Hematopoietic multipotent progenitor cell treated with erythropoietin and hydrocortisone succinate and interleukin-3 and kit ligand, for 17 days (in vitro differentiated cells): ENCODE measurements at regions not wholly inside any gene's neighbourhood (a gene's known extent, or its start where the extent isn't known, plus 50 kb on each side); places are given as distances from the start of the nearest gene placed in this dataset.
"Not testable (repeated sequence)": the region's sequence is repeated elsewhere in the genome, so short reads cannot be mapped to it uniquely, and the experiment has no call there.

ENCODE experiments used
- DNase-seq: peaks from one replicate; pipeline ENCODE4 v3.0.0-alpha.2; 2015; ENCODE audit warnings: low spot score

DNA sequence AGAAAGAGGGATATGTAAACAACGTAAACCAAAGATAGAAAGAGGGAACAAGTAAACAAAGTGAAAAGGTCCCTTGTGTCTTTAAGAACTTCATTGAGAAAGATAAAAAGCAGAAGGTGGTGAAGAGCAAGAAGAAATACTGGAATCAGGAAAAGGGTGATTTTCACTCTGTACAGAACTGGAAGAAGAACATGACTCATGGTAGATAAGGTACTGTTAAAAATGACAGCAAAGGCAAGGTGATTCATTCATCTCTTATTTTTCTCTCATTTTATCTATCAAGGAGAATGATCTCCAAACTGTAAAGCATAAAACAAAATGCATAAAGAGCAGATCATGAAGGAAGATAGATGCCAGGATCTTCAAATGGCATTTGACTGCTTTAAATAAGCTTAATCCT is 724.6 kb upstream of the CELF4 start:
- no peak for DNase-seq

DNA sequence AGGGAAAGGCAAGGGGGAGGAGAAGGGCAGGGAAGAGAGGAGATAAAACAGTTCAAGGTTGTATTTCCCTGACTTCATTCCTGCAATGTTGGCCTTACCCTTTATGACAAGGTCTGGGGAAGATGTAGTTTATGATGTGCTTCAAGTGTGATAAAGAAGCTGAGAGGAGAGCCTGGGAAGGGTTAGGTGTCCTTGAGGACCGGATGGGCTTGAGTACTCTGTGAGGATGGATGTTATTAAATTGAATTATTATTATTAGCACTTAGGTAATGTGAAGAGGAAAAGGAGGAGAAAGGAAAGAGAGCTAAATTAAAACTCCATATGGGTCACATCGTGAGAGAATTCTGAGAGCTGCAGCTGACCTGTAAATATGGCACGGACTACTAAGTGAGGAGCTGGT is 719.4 kb upstream of the CELF4 start:
- DNase-seq: no peak

DNA sequence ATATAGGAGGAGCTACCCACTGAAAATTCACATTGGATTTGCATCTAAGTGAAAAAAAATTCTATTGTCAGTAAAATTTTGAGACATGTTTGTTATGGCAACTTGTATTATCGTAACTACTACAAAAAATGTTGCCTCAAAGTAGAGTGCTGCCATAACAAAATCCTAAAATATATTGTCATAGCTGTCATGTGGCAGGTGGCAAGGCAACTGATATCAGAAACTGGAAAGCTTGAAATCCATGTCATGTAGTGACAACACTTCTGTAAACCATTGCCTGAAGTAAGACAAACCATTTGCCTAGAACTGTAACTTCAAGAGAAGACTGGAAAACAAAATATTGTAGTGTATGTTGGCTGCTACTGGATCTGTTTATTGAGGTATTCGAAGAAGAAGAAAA is 697.5 kb upstream of the CELF4 start:
- DNase-seq: no peak

DNA sequence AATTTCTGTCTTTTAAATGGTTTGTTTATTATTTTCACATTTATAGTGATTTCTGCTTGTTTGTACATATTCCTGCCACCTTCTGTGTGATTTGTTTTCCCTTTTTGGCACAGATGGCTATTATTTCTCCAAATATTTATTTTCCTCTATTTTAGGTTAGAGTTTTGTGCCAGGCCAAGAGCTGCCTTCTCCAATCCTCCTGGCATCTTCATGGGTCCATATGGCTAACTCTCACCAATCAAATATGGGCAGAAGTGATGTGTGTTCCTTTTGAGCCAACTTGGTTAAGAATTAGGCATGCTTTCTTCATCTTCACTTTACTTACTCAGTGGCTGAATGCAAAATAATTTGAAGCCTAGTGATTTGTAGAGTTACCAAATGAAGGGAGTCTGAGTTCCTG is 697.1 kb upstream of the CELF4 start:
- DNase-seq: no peak

DNA sequence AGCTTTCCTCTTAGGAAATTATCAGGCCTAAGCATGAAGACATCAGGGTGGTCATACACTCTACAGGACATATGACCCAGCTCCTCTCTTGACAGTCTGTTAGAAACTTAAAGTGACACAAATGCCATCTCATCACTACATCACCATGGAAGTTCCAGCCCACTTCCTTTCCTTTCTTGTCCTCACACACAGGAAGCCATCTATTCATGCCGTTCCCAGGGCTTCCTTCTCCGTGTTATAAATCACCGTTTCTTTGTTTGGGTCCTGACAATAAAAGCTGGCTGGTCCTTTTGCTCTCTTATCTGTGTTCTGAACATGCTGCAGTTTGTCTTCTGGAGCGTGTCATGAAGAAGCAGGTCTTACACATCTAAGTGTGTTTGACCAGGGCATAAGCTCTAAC is 692.1 kb upstream of the CELF4 start:
- no peak for DNase-seq

DNA sequence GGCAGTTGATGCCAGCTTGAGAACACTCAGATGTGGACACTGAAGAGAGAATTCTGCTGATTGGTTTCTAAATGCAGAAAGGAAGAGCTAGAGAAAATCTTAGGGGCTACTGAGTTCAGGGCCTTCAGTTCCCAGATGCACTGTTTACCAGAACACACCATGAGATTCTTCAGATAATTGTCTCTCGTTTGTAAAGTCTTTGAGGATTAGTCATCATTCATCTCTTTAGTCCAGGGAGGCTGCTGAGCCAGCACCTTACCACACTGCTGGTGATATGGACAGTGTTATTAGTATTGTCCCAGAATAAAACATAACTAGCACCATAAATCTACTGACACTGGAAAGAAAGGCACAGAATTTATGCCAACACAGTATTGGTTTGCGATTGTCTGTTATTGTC is 690.8 kb upstream of the CELF4 start:
- DNase-seq: no peak

DNA sequence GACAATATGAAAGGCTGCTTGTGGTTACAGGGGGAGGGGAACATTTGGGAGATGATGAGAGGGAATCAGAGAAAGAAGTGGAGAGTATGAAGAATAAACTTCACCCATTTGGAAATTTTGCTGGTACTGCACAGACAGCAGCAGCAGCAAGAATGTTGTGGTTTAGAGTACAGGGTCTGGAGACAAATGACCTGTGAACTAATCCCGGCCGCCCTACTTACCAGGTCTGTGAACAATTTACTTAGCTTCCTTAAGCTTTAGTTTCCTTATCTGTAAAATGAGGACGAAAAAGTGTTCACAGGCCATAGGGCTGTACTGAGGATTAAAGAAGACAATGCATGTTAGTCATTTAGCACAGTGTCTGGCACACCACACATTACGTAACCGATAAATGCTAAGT is 685.4 kb upstream of the CELF4 start:
- DNase-seq: no peak

DNA sequence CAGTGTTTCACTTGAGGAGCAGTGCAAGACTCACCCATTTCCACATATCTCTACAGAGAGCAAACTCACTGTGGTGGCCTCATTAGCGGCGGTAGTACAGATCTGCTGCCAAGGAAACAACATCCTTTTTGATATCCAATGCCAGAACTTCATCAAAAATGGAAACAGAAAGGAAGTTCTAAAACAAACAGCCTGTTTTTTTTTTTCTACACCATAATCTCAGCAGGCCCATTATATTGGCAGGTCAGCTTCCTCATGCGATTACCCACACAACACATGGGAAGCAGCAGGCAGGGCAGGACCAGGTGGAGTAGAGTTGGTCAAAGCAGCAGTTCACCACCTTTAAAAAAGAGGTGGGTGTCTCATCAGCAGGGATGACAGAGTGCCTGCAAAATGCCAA is 678.9 kb upstream of the CELF4 start:
- DNase-seq: no peak

DNA sequence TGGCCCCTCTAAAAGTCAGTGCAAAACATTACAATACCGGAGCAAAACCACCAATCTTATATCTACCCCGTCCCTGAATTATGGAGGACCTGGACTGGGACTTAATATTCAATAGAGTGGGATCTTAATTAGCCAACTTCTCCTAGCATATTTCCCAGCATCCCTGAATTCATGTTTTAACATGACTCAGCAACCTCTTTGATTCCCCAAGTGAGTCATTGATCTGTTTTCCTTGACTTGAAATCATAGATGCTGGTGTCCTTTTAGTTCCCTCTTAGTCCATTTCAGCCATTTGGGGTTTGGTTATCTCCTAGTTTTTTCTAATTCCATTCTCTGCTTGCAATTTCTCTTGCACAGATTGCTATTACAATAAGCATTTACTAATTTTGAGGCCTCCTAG is 677.7 kb upstream of the CELF4 start:
- no peak for DNase-seq

DNA sequence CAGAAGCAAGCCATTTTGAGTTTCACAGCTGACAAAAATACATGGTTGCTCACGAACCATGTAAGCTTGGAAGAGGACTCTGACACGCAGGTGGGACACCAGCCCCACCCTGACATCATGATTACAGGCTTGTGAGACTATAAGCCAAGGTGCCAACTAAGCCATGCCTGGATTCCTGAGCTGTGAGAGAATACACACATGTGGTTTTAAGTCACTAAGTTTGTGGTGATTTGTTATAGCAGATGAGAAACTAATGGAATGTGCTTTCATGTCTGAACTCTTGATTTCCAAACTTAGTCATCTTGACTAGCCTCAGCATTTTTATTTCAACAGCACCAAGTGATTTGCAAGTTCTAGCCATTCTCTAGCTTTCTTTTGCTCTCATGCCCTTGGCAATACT is 676.1 kb upstream of the CELF4 start:
- no peak for DNase-seq

DNA sequence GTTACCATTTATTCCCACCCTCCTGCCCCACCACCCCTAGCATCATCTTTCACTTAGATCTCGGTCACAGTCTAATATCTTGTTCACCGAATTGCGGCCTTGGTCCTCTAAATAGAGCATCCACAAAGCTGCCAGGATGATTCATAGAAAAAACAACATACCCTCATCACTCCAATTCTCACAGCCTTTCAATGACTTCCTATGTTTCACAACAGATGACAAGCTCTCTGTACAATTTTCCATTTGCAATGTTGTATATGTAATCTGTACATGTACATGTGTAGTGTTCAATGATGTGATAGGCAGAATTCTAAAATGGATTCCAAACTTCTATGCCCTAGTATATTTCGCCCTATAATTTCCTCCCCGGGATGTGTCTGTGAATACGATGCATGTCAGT is 675.6 kb upstream of the CELF4 start:
- DNase-seq: no peak

DNA sequence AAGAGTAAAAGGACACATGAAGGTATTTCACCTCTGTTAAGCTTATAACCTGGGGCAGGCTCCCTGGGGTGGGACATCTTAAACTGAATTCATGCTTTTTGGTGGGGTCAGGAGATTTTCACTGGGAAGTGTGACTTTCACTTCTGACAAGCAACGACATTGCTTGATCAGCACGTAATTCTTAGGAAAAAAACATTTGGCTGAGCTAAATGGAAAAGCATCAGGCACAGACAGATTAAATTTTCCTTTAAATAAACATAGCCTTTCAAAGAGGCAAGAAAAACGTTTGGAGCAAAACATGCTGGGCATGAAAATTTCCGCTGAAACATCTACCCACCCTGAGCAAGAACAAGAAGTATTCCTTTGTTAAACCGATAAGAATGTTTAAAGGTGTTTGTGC is 674.0 kb upstream of the CELF4 start:
- DNase-seq: no peak

DNA sequence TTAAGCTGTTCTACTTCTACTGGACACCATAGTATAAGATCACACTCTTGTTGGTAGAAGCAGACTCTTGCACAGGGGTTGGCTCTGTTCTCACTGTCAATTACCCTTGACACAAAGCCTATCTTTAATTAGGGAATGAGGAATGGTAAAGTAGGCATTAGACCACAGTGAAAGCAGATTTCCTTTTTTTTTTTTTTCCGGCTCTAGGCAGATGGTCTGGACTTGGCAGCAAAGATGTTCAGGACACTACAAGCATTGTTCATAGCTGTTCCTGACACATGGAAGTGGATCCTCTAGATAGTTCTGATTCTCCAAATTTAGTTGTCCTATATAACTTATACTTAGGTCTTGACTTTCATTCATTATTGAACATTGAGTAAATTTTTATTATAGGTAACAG is 672.2 kb upstream of the CELF4 start:
- no peak for DNase-seq

DNA sequence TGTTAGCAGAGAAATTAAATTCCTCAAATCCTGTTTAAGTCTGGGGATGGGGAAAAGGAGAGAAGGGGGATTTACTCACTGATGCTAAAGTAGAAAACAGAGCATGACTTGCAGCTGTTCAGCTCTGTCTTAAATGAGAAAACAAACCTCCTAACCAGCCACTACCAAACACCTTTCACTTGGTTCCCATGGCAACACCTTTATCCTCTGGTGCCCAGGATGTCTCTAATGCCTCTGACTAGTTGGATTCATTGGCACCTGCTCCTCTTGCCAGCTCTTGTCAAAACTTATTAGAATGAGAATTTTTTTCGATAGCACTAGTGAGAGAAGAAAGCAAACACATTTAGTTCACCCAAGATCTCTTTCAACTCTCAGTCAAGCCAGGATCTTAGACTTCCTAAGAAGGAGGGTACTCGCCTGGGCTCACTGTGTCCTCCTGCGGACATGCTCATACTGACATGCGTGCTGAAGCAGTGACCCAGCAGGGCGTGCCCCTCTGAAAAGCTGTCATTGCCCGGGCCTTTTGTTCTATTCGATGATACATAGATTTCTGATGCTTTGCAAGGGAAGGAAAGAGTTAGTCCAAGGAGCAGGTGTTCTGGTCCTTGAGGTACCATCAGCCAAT is 656.0 kb upstream of the CELF4 start:
- DNase-seq: no peak

DNA sequence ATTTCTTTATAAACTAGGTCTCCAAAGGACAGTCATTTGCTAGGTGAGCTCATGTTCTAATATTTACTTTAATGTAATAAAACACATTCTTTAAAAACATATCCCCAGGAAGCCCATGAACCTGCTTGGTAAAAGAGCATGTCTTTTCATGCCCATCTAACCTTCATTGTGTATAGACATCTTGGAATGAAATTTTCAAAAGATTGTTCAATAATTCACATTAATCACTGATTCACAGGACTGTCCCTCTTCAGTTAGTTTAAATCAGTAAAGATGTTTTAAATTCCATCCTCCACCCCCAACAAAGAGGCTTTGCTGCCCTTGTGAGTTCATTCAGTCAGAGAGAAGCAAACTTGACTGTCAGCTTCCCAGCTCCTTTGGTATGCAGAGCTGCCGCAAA is 633.4 kb upstream of the CELF4 start:
- no peak for DNase-seq

DNA sequence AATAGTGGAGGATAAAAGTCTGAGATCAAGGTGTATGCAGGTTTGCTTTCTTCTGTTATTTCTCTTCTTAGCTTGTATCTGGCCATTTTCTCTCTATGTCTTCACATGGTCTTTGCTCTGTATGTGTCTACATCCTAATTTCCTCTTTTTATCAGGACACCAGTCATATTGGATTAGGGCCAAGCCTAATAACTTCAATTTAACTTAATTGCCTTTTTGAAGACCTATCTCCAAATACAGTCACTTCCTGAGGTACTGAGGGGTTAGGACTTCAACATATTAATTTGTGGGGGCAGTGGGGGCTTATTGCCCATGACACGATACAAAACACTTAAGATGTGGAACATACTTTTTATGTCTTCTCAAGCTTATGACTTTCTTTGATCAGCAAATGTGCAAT is 632.9 kb upstream of the CELF4 start:
- no peak for DNase-seq

DNA sequence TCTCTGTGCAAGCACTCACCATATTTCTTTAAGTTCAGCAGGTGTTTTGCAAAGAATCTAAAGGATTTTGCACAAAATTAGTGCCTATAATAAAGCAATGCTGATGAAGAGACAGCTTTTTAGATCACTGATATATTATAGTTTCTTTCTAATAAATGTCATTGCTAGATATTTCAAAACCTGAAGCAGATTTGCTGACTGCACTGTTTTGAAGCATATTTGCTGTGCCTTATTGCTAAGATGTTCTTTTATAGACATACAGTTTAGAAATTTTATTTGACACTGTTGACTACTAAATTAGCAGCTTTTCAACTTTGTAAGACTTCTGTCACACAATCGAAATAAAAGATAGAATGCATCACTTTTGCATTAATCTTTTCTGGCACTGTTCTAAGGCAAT is 620.9 kb upstream of the CELF4 start:
- DNase-seq: no peak

DNA sequence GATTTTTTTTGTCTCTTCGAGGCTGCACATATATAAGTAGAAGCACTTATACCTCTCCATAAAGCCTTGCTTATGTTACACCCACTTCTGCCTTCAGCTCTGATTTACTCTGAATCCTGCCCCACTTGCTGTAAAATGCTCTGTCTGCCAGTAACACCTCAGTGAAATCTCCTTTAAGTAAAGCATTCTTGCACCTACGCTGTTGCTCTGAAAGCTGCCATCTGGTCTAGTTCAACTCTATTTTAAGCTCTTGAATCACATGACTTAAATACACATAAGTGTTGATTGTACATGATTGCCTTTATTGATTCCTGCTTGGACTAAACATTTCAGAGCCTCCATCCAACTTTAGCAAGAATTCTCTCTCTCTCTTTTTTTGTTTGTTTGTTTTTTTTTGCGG is 609.0 kb upstream of the CELF4 start:
- DNase-seq: no peak

DNA sequence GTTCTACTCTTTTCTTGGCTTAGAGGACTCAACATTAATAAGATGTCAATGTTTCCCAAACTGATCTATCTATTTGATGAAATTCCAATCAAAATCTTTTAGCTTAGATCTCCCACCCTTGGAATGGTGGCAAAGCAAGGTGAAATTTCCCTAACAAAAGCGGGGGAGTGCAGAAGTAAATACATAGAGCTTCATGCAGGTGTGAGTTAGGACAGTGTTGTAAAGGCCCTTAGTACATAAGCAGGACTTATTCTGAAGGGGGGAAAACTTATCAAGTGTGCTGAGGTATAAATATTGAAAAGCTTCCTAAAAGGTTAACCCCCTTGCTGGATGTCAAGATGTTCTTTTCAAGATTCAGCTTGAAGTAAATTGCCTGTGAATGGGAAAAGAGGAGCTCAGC is 608.6 kb upstream of the CELF4 start:
- DNase-seq: no peak

DNA sequence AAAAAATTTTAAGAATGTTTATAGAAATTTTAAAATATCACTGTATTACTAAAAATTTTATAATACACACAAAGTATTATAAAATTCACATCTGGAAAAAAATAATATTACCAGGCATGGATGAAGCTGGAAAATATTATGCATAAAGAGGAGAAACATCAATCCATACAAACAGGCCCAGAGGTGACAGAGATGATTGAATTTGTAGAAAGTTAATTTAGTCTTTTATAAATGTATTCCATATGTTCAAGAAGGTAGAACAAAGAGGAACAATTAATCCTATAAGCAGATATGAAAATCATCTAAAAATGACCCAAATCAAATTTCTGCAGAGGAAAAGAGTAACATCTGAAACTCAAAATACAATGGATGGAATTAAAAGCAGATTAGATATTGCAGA is 605.2 kb upstream of the CELF4 start:
- no peak for DNase-seq

DNA sequence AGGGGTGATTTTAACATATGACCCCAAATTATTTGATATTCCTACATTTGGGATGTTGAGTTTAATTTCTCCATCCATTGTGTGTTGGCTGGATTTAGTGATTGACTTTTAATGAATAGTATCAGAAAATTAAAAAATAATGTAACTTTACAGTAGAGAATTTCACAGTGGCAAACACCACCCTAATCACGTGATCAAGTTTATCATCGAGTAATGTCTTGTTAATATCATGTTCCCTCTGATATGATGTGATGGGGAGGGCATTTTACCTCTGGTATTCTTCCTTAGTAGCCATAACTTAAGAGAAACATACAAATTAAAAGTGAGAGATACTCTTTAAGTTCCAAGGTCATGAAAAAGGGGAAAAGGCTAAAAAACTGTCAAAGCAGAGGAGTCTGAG is 602.0 kb upstream of the CELF4 start:
- DNase-seq: no peak

DNA sequence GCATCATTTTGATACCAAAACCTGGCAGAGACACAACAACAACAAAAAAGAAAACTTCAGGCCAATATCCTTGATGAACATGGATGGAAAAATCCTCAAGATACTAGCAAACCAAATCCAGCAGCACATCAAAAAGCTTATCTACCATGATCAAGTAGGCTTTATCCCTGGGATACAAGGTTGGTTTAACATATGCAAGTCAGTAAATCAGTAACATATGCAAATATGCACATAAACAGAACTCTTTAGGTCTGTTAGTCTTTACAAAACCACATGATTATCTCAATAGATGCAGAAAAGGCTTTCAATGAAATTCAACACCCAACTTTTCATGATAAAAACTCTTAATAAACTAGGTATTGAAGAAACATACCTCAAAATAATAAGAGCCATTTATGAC is 587.5 kb upstream of the CELF4 start:
- DNase-seq: not testable (repeated sequence)

DNA sequence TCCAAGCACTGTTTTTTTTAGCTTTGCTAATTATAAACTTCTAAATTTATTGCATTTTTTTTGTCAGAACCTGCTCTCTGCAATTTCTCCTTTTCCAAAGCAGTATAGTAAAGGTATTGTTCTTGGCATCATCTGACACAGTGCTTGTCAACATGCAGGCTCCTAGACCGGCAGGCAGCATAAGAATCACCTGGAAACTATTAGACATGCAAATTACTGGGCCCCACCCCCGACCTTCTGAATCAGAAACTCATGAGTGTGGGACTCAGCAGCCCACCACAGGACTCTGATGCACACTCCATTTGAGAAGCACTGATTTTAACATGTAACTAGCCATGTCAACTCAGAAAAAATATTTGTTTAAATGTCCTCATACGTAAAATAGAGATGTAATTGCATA is 551.1 kb upstream of the CELF4 start:
- no peak for DNase-seq

DNA sequence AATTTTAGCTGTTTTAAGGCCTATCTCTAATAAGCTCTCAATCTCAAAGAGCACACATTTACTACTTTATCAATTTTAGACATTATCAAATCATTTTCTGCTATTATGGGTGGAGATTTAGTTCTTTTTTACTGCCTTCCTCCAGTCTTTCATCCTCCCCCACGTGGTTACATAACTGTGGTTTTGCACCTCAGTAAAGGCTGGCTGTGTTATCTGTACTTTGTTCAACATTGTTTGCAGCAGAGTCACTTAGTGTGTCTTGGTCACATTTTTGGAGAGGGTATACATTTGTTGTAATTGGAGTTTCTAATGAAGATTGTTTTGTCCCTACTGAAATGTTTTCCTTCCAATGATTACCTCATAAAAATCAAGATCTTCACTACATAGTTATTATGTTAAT is 549.6 kb upstream of the CELF4 start:
- no peak for DNase-seq

DNA sequence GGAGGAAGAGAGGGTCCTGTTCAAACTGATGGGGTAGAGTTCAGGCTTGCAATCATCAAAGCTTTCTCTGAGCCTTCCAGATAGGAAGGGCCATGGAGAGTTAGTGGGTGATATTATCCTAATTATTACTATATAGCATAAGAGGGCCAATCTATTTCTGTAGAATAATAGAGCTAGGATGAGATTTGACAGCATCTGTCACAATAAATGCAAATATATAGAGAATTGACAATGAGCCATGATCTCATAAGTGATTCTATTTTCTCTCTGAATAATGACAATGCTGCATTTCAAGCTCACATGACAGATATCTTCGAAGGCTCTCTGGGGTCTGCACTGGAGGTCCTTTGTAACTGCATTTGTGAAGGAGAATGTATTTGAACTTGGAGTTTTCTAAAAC is 521.9 kb upstream of the CELF4 start:
- no peak for DNase-seq
